Stimulated activated CD8-positive, alpha-beta memory T cell treated with anti-CD3 and anti-CD28 coated beads, Interleukin-12 subunit alpha, Interleukin-12 subunit beta, amount 100 ng/mL, for 24 hours (primary cell): ENCODE measurements at regions not wholly inside any gene's neighbourhood (a gene's known extent, or its start where the extent isn't known, plus 50 kb on each side); places are given as distances from the start of the nearest gene placed in this dataset.

ENCODE experiments used
- DNase-seq: peaks from one replicate; pipeline ENCODE4 v3.0.0-alpha.2; 2020; ENCODE audit errors: extremely low read depth

DNA sequence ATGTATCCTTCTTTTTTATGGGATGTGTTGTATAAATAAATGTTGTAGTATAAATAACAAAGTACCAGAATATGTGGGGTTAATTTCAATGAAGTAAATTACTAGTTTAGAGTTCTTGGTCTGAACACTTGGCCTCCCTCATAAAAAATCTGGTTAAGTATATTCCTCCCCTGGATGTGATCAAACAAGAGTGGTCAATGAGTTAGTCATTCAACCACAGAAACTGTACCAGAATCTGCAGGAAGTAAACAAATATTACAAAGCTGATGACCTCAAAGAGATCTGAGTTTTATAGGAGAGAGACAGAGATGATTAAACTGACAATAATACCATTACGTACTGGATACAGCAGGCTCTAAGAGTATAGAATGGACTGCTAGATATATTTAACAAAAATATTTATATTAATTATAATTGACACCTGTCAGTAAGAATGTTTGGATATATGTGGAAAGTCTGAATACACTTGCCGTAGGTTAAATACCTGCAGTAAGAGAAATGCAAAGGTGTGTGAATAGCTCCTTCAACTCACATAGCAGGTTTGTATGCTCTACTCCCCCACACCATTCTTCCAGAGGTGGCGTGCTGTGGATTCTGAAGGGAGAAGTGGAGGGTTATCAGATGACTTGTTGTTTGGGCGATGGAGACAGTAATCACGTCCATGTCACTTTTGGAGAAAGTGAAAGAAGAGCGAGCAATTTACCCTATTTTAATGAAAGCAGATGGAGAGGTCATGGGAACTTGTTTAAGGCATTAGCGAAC, 108.3 kb upstream of the LRATD1 start:
- no peak for DNase-seq

DNA sequence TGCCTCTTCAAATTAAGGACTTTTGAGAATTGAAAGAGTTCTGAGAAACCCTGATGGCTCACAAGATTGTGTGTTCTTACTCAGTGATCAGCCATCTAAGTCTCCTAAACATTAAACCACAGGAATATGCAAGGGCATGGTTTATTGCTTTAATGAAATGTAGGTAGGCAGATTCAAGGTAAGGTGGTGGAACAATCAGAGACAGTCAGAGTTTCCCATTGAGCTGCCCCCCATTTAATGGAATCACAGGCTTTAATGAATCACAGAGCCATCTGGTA, 107.8 kb upstream of the LRATD1 start:
- DNase-seq, result no peak

DNA sequence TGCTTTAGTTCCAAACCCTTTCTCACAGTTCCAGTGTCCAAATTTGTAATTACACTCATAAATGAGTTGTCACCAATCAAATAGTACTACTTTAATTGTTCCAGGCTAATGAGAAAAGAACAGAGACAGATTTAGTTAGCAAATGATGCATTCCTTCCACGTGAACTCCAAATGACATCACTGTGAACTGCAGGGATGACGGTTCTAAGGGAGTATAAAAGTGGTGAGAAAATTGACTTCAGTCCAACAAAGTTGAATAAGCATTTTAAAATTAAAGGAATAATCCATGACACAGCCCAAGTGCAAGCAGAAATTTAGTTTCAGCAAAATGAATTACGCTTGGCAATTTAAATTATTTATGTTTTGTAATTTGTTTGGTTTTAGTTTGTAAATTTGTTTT, 102.0 kb upstream of the LRATD1 start:
- no peak for DNase-seq

DNA sequence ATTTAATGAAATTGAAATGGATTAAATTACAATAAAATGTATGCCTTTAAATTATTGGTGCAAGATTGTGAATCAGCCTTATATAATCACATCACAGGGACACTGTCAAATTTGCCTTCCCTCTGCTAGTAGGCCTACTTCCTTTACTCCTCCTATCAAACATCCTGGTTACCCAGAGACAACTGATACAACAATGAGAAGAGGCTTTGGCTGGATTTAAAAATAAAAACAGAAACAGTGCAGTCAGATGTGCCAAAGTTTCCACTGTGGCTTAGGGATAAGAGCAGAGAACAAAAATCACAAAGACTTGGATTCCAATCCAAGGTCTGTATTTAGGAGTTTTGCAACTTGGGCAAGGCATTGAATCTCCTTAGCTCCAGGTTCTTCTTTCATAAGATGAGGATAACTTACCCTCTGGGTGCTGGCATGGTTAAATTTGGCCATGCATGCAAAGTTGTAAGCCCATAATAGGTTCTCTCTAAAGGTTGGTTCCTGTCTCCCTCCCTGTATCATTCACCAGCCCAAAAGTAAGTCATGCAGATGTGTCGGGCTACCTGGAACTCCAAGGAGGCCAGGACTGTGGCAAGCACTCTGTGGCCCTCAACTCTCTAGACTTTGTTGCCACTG, 99.3 kb upstream of the LRATD1 start:
- DNase-seq, result no peak

DNA sequence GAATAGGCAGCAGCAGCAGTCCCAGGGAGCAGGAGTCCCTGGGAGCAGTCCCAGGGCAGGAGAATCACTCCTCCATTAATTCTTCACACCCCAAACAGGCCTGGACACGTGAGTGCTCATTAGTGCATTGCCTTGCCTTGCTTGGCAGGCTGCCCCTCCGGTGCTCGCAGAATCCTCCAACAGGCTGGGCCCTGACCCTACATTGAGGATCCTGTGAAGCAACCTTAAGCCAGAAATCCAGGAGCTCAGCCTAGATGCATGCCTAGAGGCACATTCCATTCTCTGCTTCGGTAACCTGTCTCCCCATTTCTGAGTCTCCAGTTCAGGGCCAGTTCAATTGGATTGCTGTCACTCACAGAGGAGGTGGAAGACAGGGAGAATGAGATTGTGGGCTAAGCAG, 97.4 kb upstream of the LRATD1 start:
- DNase-seq, result no peak

DNA sequence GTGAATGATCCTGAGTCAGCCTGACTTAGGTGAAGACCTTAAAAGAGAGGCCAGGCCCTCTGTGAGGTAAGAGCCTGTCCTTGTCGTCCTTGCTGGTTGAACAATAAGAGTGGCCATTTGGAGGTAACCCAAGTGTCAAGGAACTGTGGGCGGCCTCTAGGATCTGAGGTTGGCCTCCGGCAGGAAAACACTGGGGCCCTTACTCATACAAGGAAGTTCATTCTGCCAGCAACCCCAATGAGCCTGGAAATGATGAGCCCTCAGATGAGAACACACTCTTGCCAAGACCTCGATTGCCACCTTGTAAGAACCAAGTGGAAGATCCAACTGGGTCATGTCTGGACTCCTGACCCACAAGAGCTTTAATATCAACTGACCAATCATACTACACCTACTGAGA, 95.5 kb upstream of the LRATD1 start:
- DNase-seq, result no peak

DNA sequence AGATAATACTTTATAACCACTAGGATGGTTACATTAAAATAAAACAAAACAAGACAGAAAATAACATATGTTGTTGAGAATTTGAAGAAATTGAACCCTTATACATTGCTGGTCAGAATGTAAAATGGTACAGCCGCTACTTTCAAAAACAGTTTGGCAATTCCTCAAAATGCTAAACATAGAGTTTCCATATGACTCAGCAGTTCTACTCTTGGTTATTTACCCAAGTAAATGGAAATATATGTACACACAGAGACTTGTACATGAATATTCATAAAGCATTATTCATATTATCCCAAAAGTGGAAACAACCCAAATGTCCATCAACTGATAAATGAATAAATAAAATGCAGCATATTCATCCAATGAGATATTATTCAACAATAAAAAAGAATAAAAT, 92.5 kb upstream of the LRATD1 start:
- no peak for DNase-seq

DNA sequence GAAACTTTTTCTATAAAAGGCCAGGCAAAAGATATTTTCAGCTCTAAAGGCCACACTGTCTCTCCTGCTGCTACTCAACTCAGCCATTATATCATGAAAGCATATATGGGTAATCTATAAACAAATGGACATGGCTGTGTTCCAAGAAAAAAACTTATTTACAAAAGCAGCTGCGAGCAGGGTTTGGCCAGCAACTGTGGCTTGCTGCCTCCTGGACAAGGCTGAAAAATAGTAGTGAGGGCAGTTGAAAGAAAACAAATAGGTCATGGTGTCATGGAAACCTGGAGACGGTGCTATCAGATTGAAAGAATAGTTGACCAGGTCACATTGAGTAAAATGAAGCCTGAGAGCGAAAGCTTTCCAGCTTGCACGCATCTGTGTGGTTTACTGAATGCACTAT, 89.2 kb upstream of the LRATD1 start:
- DNase-seq, result no peak

DNA sequence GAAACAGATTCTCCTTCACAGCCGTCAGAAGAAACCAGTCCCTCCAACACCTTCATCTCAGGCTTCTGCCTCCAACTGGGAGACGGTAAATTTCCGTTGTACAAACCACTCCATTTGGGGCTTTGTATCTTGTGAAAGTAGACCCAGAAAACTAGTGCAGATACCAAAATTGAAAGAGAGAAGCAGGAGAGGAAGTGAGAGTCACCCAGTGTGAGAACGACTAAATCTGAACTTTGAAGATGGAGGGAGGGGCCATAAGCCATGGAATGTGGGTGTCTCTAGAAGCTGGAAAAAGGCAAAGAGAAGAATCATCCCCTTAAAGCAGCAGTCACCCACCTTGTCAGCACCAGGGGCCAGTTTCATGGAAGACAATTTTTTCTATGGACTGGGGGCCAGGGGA, 88.3 kb upstream of the LRATD1 start:
- no peak for DNase-seq

DNA sequence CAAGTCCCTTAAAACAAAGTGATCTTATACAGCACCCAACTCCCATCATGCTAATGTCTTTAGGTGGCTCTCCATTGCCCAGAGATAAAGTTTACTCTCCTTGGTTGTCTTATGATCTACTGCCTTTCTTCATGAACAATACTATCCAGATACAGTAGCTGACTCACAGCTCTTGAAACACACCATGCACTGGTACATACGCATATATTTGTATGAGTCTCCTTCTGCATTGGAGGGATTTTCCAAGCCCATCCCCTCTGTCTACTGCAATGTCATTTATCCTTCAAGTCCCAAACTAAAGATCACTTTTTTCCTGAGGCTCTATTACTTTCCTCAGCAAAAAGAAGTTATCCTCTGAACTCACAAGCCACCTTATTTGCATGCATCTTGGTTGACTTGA, 84.7 kb upstream of the LRATD1 start:
- no peak for DNase-seq

DNA sequence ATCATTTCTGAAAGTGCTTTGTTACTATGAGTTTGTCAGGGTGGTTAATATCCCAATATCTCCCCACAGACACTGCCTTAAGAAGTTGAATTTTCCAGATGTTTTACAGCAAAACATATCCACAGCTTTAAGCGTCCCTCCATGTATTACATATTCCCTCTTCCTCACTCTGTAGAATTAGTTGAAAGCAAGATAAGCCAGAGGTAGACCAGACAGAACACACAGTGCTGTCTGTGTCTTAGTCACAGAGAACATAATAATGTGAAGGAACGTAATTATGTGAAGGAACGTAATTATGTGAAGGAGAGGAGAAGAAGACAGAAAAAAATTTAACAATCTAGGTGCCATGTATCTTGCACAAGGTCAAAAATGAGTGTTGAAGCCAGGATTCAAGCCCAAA, 81.9 kb upstream of the LRATD1 start:
- no peak for DNase-seq

DNA sequence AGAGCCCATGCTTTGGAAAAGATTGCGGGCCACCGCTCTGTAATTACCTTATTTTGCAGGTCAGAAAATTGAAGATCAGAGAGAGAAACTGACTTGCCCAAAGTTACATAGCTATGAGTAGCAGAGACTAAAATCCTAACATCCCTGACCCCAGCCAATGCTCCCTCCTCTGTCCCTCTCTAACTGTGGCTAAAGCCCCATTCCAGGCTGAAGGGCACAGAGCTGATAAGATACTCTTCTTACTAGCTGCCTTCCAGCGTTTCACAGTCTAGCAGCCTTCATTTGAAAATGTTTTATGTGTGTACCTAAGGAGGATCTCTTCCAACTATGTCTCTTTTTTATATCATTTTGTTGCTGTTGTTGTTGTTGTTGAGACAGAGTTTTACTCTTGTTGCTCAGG, 81.4 kb upstream of the LRATD1 start:
- DNase-seq, result no peak

DNA sequence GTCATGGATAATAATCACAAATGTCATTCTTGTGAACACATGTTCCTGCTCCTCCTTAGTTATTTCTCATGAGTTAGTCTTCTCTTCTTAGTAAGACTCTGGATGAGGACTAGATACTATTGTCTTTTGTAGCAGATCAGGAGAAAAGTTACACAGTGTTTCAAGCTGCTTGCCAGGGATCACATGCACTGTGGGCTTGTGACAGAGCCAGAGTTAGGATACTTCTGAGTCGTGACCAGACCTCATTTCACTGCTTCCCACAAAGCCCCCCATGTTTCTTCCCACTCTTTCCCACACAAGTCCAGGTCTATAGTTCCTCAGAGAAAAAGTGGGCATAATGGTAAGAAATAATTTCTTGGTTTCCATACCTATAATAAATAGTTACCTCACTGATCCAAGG, 80.2 kb upstream of the LRATD1 start:
- no peak for DNase-seq

DNA sequence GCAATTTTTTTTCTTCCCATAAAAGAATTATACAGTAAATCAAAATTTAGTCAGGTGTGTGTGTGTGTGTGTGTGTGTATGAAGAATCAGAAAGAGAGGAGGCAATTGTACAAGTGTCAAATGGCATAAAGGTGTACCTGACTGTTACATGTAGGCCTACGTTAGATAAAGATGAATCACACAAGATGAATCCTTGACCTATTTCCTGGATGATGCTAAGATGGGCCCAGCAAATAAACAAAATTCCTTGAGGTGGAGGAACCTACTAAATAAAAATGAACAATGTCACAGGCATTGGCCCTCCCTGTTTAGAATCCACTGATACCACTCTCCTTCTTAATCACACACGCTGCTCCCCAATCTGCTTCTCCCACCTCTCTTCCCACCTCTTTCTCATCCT, 79.7 kb upstream of the LRATD1 start:
- DNase-seq, result no peak

DNA sequence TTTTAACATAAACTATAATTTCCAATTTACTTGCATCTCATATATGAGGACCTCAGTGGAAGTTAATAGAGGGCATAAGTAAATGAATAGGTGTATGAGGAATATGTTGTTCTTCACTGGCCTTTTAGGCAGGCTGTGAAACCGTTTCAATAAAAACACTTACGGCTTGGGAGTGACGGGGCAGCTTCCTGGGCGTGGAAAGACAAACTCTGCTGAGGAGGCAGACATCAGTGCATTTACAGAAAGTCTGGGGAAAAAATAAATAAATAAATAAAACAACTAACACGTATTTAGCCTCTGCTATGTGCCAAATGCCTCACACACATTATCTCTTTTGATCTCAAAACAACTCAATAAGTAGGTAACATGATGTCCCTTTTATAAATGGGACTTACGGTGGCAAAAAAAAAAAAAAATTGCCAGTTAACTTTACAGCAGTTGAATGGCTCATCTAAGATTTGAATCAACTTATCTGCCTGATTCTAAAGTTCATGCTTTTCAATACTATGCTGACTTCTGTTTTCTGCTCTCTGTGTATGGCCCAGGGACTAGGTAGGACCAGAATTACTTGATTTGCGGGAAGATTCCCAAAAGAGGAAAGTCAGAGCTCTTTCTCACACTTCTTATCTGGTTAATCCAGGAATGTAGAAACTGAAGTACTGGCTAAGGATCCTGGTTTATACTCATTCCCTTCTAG, 77.5 kb upstream of the LRATD1 start:
- no peak for DNase-seq

DNA sequence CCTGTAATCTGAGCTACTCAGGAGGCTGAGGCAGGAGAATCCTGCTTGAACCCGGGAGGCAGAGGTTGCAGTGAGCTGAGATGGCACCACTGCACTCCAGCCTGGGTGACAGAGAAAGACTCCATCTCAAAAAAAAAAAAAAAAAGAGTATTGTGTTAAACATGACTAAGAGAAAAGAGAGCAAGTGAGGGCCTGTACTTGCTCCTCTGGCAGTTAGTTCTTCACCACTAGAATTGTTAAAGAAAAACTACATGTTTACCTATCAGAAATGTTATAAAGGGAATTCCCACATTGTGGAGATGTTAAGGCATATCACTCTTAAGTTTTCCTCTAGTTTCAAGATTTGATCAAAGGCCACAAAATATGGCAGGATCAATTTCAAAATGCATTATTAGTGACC, 75.4 kb upstream of the LRATD1 start:
- no peak for DNase-seq

DNA sequence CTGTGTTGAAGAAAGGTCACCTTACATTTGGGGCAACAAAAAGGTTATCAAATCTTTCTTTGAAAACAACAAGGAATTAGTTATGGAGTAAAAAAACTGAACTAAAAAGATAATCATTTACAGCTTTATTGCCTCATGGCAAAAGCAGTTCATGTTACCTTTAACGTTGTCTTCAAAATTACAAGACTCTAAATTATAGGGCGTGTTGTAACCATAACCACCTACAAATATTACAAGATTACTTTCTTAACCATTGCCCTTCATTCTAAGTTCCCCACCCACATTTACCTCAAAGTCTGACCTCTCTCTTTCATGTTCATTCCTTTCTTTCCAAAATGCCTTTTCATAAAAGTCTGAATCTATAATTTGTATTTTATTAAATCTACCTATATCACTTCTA, 74.6 kb upstream of the LRATD1 start:
- DNase-seq, result no peak

DNA sequence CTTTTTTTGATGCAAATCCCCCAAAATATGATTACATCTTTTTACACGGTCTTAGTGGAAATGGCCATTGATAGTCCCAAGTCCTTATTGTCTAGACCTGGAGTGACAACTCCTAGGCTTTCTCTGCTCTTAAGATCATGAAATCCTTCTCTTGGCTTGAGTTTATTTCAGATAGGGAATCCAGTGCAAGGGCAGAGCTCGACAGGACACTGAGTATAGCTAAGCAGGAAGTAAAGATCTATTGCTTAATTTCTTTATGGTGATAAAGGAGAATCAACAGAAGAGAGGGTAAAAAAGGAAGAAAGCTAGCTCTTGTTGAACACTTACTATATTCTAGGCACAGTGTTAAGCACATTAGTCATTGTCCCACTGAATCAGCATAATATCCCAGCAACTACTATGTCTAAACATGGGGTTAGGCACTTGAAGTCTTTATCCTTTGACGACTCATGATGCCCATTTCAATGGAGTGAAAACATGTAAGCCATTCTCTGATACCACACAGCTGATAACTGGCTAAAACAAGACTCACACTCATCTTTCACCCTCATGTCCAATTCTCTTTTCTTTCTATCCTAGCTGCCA, 74.1 kb upstream of the LRATD1 start:
- no peak for DNase-seq

DNA sequence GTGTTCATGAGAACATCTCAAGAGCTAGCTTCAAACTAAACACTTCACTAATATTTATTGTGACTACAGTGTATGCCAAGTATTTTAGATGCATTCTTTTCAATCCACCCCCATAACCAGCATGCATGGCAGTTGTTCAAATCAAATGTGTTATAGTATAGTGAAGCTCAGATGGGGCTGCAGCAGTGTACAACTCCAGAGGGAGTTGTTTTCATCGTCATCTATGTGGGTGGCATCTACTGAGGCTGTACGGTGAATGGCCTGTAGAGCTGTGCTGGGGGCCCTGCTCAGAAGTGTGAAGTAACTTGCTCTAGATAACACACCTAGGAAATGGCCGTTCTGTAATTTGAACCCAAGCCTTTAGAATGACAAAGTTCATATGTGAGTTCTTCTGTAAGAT, 71.8 kb upstream of the LRATD1 start:
- no peak for DNase-seq

DNA sequence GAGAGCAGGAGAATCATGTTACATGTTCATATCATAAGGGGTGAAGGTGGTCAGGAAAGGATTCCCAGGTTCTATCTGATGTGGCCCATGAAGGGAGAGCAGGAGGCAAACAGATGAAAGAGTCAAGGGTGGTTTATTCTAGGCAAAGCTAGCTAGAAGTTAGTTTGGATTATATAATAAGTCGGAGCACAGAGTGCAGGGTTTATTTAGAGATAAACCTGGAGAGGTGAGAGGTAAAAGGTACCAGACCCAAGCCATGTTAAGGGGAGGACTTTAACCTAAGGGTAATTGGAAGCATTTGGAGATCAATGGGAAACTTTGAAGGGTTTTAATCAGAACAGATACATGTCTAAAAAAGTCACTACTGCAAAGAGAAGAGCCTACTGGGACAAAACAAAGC, 69.2 kb upstream of the LRATD1 start:
- DNase-seq, result no peak

DNA sequence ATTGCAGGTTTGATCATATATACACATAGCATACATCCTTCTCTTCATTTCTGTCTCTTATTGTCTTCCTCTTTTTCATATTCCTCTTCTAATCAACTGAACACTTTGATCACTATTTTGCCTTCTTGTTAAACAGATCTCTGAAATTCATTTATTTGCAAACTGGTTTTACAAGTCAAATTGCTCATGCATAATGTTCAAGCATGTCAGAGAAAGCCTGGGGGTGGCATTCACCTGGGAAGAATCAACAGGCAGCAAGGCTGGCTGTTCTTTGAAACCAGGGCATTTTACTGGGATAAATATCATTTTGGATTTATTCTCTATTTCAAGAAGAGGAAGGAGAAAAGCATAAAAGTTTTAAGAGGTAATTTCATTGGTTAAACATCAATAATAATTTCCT, 66.9 kb upstream of the LRATD1 start:
- no peak for DNase-seq

DNA sequence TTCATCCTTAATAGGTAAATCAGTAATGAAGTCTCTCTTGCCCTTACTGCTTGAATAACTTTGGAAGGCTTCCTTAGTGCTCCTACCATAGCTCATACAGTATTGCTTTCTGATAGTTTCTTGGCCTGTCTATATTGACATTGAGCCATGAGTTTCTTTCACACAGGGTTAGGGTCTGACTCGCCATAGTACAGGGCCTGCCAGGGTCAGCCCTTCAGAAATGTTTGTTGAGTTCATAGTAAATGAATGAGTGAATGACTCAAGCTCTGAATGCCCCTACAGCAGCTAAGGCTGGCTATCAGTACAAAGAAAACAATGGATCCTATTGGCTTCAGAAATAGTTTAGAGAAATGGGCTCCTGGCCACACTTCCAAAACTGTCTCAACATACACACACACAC, 65.0 kb upstream of the LRATD1 start:
- no peak for DNase-seq

DNA sequence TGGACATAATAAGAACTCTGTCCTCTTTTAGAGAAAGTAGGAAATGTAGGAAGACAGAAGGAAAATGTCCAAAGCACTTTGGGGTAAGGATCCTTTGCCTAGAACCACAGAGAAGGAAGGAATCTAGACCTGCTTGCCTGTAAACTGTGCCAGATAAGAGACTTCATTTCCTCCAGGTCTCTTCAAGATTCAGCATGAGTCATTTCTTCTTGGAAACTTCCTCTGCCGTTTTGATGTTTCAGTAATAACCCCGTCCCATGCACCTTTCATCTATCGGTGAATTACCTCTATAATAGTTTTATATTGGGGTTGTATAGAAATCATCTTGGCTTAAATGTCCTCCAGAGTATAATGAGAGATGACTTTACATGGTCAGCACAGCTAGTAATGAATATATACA, 63.2 kb upstream of the LRATD1 start:
- DNase-seq, result no peak
